ENCODE measurements at regions not wholly inside any gene's neighbourhood (a gene's known extent, or its start where the extent isn't known, plus 50 kb on each side); places are given as distances from the start of the nearest gene placed in this dataset.

- DNase-seq = no peak
- no peaks in the 10 kb centered on the region for H3K27me3 ChIP-seq
- H3K4me1 ChIP-seq = no peaks in the 10 kb centered on the region
- no peak overlapping the region for H3K4me3 ChIP-seq (ENCODE audit: low read depth, low read length)
- TF ChIP-seq, protein P1, sequence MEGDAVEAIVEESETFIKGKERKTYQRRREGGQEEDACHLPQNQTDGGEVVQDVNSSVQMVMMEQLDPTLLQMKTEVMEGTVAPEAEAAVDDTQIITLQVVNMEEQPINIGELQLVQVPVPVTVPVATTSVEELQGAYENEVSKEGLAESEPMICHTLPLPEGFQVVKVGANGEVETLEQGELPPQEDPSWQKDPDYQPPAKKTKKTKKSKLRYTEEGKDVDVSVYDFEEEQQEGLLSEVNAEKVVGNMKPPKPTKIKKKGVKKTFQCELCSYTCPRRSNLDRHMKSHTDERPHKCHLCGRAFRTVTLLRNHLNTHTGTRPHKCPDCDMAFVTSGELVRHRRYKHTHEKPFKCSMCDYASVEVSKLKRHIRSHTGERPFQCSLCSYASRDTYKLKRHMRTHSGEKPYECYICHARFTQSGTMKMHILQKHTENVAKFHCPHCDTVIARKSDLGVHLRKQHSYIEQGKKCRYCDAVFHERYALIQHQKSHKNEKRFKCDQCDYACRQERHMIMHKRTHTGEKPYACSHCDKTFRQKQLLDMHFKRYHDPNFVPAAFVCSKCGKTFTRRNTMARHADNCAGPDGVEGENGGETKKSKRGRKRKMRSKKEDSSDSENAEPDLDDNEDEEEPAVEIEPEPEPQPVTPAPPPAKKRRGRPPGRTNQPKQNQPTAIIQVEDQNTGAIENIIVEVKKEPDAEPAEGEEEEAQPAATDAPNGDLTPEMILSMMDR (IDR thresholded peaks at IDR 0.05; ENCODE audit: low read depth, low read length) = no peak
- no peaks in the 10 kb centered on the region for H3K9me3 ChIP-seq
- no peaks in the 10 kb centered on the region for H3K36me3 ChIP-seq
These were observed 202.6 kb upstream of the PPP2R2D start for GRCh38 chr10:131698232-131698631.

DNA sequence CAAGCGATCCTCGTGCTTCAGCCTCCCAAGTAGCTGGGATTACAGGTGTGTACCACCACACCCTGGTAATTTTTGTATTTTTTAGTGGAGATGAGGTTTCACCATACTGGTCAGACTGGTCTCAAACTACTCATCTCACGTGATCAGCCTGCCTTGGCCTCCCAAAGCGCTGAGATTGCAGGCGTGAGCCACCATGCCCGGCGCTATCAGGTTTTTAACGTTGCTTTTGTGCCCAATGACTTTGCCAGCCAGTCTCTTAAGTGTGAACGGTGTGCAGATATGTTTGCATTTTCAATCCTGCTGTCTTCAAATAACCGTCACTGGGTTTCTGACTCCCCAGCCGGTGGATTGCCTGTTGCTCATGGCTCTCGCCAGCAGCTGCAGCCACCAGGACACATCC is 201.8 kb upstream of the PPP2R2D start:
- Histone ChIP-seq H3K36me3 (no peaks in the 10 kb centered on the region), H3K27me3 (no peaks in the 10 kb centered on the region), H3K9me3 (no peaks in the 10 kb centered on the region), H3K4me3 (ENCODE audit: low read depth, low read length) (no peak overlapping the region), H3K4me1 (no peaks in the 10 kb centered on the region)
- TF ChIP-seq, protein P1 (IDR thresholded peaks at IDR 0.05; ENCODE audit: low read depth, low read length) = no peak
- DNase-seq = no peak

DNA sequence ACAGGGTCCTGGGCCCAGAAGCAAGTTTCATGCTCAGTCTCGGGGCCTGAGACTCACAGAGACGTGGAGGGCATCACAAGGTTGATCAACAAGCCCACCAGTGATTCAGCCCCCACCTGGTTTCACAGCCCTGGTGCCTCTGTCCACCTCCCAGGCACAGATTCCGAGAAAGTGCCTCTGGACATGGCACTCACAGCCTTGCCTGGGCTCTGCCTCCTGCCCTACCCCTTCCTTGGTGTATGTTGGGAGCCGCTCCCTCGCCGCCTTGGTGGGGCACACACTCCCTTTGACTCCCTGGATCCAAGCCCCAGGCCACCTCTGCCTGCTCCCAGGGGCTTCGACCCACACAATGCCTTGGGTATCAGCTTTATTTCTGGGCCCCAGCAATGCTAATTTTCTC is 200.8 kb upstream of the PPP2R2D start:
- no peak overlapping the region for H3K4me3 ChIP-seq (ENCODE audit: low read depth, low read length)
- no peaks in the 10 kb centered on the region for H3K4me1 ChIP-seq
- H3K9me3 ChIP-seq = no peaks in the 10 kb centered on the region
- no peak for DNase-seq
- no peaks in the 10 kb centered on the region for H3K27me3 ChIP-seq
- TF ChIP-seq, protein P1 (IDR thresholded peaks at IDR 0.05; ENCODE audit: low read depth, low read length) = no peak
- H3K36me3 ChIP-seq = no peaks in the 10 kb centered on the region

- no peak for DNase-seq
- TF ChIP-seq, protein P1 (IDR thresholded peaks at IDR 0.05; ENCODE audit: low read depth, low read length) = no peak
- Histone ChIP-seq H3K9me3 (no peaks in the 10 kb centered on the region), H3K27me3 (no peaks in the 10 kb centered on the region), H3K4me3 (ENCODE audit: low read depth, low read length) (no peak overlapping the region), H3K4me1 (no peaks in the 10 kb centered on the region), H3K36me3 (no peaks in the 10 kb centered on the region)
These were observed 200.3 kb upstream of the PPP2R2D start for GRCh38 chr10:131700506-131700905.

- Histone ChIP-seq H3K4me1 (no peaks in the 10 kb centered on the region), H3K4me3 (ENCODE audit: low read depth, low read length) (no peak overlapping the region), H3K27me3 (no peaks in the 10 kb centered on the region), H3K36me3 (no peaks in the 10 kb centered on the region), H3K9me3 (no peaks in the 10 kb centered on the region)
- TF ChIP-seq, protein P1 (IDR thresholded peaks at IDR 0.05; ENCODE audit: low read depth, low read length) = no peak
- no peak for DNase-seq
These were observed 199.5 kb upstream of the PPP2R2D start for GRCh38 chr10:131701131-131701947.

GRCh38 chr10:131702531-131703356 is 198.1 kb upstream of the PPP2R2D start:
- H3K9me3 ChIP-seq = no peaks in the 10 kb centered on the region
- no peaks in the 10 kb centered on the region for H3K27me3 ChIP-seq
- no peak for DNase-seq
- no peaks in the 10 kb centered on the region for H3K36me3 ChIP-seq
- H3K4me1 ChIP-seq = no peaks in the 10 kb centered on the region
- H3K4me3 ChIP-seq (ENCODE audit: low read depth, low read length) = no peak overlapping the region
- TF ChIP-seq, protein P1 (IDR thresholded peaks at IDR 0.05; ENCODE audit: low read depth, low read length) = no peak

Measured in BE2C (cell line).